ENCODE measurements at regions not wholly inside any gene's neighbourhood (a gene's known extent, or its start where the extent isn't known, plus 50 kb on each side); places are given as distances from the start of the nearest gene placed in this dataset.
"Not testable (repeated sequence)": the region's sequence is repeated elsewhere in the genome, so short reads cannot be mapped to it uniquely, and the experiment has no call there.

DNA sequence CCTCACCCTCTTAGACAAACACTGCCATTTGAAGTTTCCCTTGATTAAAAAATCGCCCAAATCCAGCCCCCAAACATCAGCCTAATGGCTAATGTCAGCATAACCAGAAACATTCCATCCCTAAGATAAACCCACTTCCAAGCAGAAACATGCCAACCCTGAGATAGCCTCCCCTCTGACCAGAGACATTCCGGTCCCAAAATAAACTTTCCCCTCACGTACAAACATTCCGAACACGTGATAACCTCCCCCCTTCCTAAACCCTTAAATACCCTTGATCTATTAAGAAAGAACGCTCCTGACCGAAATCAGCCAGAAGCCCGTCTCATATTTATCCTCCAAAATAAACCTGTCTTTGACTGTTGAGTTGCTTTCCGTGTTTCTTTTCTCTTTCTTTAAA is 237.2 kb downstream of the ASMT start:
- no peak for DNase-seq (ENCODE audit: low read depth, low spot score)

DNA sequence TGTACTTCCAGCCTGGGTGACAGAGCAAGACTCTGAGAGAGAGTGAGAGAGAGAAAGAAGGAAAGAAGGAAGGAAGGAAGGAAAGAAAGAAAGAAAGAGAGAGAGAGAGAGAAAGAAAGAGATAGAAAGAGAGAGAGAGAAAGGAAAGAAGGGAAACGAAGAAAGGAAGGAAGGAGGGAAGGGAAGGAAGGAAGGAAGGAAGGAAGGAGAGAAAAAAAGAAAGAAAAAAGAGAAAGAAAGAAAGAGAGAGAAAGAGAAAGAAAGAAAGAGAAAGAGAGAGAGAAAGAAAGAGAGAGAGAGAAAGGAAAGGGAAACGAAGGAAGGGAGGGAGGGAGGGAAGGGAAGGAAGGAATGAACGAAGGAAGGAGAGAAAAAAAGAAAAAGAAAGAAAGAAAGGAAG is 238.6 kb downstream of the ASMT start:
- DNase-seq (ENCODE audit: low read depth, low spot score): no peak

DNA sequence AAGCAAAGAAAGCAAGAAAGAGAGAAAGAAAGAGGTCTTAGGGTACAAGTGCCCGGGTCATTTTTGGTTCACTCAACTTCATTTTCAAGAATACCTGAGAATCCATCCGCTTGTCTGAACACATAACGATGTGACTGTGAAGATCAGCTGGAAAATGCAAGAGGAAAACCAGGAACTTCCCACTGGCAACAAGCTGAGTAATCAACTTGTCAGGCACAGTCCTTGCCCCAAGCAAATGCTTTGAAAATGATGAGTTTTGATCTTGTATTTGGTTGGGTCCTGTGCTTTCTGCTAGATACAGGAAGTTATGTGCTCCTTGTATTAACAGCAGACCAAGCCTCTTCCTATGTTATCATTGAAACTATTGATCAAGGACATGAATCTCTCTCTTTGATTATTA is 239.1 kb downstream of the ASMT start:
- no peak for DNase-seq (ENCODE audit: low read depth, low spot score)

DNA sequence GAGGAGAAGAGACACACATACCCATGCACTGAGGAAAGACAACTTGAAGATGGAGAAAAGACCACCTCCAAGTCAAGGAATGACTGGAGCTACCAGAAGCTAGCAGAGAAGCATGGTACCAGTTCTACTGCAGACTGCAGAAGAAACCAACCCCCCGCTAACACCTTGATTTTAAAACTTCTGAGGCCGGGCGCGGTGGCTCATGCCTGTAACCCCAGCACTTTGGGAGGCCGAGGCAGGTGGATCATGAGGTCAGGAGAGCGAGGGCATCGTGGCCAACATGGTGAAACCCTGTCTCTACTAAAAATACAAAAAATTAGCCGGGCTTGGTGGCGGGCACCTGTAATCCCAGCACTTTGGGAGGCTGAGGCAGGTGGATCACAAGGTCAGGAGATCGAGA is 240.0 kb downstream of the ASMT start:
- not testable (repeated sequence) for DNase-seq (ENCODE audit: low read depth, low spot score)

DNA sequence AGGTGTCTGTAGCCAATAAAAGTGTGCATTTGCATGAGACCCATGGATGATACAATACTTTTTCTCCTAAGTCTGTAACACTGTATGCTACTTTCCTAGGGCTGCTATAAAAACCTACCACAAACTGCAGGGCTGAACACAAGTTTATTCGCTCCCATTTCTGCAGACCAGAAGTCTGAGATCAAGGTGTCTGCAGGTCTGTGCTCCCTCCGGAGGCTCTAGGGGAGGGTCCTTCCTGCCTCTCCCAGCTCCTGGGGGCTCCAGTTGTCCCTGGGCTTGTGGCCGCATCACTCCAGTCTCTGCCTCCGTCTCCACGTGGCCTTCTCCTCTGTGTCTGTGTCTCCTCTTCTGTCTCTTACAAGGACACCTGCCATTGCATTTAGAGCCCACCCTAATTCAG is 244.4 kb downstream of the ASMT start:
- DNase-seq (ENCODE audit: low read depth, low spot score): not testable (repeated sequence)

DNA sequence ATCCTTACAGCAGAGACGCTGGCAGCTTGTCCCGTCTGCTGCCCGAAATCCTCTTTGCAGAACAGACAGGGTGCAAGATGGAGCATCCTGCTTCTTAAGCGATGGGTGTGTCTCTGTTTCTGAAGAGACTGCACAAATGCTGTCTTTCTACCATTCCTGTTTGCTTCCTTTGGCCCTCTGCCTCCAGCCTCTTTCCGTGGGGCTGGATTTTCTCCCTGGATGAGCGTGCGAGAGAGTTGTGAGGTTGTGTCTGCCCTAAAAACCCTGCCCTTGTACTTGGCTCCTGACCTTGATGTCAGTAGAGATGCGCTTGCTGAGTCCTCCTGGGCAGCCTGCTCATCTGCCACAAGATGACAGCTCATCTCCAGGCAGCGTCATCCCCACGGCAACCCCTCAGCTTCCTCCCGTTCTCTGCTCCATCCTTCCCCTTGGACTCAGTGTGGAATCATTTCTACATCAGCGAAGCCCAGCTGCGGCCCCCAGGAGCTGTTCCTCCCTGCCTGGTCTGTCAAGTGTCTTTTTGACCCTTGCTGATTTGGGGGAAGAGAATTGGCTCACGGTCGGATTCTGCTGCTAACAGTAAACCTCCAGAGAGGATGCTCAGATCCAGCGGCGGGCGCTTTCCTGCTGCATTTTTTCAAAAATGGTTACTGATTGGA is 246.2 kb downstream of the ASMT start:
- no peak for DNase-seq (ENCODE audit: low read depth, low spot score)

GRCh38 chrX:1863995-1864394 is 249.1 kb downstream of the ASMT start:
- DNase-seq (ENCODE audit: low read depth, low spot score): not testable (repeated sequence)

- no peak for DNase-seq (ENCODE audit: low read depth, low spot score)
Observed at GRCh38 chrX:1870421-1870820, 255.6 kb downstream of the ASMT start.

DNA sequence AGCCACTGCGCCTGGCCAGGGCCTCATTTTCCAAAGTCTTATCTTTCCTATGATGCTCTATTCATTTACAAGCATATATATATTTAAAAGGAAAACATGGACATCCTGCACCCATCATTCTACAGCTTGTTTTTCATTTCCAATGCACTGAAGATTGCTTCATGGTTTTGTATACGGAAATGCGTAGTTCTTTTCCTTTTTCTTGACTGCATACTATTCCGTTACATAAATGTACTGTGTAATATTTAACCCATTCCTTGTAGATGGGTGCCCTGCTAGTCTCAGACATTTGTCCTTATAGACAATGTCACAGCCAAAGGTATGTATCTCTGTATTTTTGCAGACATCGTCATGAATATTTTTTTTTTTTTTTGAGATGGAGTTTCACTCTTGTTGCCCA is 257.0 kb downstream of the ASMT start:
- no peak for DNase-seq (ENCODE audit: low read depth, low spot score)

DNA sequence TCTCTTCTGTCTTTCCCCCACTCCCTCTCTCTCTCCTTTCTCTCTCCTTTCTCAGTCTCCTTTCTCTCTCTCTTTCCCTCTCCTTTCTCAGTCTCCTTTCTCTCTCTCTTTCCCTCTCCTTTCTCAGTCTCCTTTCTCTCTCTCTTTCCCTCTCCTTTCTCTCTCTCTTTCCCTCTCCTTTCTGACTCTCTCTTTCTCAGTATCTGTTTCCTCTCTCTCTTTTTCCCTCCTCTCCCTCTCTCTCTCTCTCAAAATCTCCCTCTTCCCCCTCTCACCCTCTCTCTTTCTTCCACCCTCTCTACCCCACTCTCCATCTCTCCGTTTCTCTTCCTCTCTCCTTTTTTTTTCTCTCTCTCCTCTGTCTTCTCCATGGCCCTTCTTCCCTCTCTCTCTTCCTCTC is 258.8 kb downstream of the ASMT start:
- no peak for DNase-seq (ENCODE audit: low read depth, low spot score)

- no peak for DNase-seq (ENCODE audit: low read depth, low spot score)
Observed at GRCh38 chrX:1874416-1874815, 259.6 kb downstream of the ASMT start.

DNA sequence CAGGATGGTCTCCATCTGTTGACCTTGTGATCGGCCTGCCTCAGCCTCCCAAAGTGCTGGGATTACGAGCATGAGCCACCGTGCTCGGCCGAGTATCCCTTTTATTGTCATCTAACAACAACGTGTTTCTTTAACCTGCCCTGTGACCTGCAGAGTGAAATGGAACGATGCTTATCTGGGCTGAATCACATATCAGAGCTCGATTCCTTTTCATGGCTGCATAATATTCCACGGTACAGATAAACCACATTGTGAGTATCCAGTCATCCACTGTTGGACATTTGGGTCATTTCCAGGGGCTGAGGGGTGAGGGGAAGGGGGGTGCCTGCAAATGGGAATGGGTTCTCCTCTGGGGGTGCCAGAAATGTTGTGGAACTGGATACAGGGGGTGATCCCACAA is 260.0 kb downstream of the ASMT start:
- no peak for DNase-seq (ENCODE audit: low read depth, low spot score)

GRCh38 chrX:1876041-1876440 is 261.2 kb downstream of the ASMT start:
- DNase-seq (ENCODE audit: low read depth, low spot score): no peak

DNA sequence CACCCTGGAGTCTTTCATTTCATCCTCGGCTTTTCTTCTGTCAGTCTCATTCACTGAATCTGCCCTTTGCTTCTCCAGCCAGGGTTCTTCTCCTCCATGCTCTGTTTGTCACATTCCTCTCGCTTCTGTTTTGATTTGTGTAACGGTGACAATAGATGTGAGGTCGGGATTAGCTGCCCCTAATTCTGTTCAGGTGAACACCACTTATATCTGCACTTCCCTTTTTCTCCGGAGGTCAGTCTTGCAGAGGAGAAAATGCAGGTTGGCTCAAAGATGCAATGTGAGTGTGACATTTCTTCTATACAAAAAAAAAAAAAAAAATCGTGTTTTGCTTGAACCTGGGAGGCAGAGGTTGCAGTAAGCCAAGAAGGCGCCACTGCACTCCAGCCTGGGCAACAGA is 262.9 kb downstream of the ASMT start:
- no peak for DNase-seq (ENCODE audit: low read depth, low spot score)

DNA sequence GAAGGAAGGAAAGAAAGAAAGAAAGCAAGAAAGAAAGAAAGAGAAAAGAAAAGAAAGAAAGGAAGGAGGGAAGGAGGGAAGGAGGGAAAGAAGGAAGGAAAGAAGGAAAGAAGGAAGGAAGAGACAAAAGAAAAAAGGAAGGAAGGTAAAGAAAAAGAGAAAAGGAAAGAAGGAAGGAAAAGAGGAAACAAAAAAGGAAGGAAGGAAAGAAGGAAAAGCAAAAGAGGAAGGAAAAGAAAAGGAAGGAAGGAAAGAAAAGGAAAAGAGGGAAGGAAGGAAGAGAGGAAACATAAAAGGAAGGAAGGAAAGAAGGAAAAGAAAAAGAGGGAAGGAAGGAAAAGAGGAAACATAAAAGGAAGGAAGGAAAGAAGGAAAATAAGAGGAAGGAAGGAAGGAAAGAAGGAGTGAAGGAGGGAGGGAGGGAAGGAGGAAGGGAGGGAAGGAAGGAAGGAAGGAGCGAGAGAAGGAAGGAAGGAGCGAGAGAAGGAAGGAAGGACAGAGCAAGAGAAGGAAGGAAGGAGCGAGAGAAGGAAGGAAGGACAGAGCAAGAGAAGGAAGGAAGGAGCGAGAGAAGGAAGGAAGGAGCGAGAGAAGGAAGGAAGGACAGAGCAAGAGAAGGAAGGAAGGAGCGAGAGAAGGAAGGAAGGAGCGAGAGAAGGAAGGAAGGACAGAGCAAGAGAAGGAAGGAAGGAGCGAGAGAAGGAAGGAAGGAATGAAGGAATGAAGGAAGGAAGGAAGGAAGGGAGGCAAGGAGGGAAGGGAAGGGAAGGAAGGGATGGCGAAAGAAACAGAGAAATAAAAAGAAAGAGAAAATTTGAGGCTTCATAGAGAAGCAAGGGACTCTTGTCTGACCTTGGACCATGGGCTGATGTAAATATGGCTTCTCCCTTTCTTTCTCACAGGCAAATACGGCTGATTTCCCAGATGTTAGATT is 266.3 kb downstream of the ASMT start:
- not testable (repeated sequence) for DNase-seq (ENCODE audit: low read depth, low spot score)

- peak; percentile 47 for DNase-seq (ENCODE audit: low read depth, low spot score)
Observed at GRCh38 chrX:1883772-1884171, 268.9 kb downstream of the ASMT start.

DNA sequence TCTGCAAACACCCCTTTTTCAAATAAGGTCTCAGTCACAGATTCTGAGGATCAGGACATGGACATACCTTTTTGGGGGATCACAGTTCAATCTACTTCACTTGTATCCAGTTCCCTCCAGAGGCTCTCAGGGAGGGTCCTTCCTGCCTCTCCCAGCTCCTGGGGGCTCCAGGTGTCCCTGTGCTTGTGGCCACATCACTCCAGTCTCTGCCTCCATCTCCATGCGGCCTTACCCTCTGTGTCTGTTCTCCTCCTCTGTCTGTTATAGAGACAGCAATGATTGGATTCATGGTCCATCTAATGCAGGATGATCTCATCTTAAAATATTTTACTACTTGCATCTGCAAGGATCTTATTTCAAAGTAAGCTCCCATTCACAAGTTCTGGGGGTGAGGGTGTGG is 269.6 kb downstream of the ASMT start:
- DNase-seq (ENCODE audit: low read depth, low spot score): no peak

- DNase-seq (ENCODE audit: low read depth, low spot score): no peak
Observed at GRCh38 chrX:1885116-1885515, 270.3 kb downstream of the ASMT start.

DNA sequence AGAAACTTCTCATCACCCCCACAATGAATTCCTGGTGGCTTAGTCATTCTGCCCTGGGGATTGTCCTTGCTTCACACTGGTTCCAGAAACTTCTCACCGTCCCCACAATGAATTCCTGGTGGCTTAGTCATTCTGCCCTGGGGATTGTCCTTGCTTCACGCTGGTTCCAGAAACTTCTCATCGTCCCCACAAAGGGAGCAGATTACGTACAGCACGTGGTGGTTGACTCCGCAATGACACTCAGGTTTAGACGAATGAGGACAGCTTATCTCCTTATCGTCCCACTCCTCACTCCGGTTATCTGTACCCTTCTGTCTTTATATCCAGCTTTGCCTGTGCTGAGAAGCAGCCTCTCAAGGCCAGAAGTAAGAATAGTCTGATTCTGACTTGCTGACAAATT is 273.4 kb downstream of the ASMT start:
- not testable (repeated sequence) for DNase-seq (ENCODE audit: low read depth, low spot score)

GRCh38 chrX:1894026-1894294 is 279.1 kb downstream of the ASMT start:
- no peak for DNase-seq (ENCODE audit: low read depth, low spot score)

DNA sequence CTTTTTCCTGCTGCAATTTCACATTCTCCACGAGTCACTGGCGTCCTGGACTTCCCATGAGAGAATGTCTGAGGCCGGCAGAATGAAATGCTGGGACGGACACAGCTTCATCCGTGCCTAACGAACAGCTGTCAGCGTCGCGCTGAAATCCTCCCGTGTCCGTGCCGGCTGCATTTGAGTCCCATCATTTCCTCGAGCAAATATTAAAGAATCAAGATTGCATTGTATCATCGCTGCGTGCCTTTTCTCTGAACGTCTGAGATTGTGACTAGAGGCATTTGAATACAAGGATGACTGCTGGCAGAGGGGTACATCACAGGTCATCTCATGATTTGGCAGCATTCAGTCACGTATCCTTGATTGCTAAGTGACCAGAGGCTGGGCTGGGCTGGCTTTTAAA is 279.9 kb downstream of the ASMT start:
- DNase-seq (ENCODE audit: low read depth, low spot score): no peak

GRCh38 chrX:1895583-1895982 is 280.7 kb downstream of the ASMT start:
- DNase-seq (ENCODE audit: low read depth, low spot score): no peak

DNA sequence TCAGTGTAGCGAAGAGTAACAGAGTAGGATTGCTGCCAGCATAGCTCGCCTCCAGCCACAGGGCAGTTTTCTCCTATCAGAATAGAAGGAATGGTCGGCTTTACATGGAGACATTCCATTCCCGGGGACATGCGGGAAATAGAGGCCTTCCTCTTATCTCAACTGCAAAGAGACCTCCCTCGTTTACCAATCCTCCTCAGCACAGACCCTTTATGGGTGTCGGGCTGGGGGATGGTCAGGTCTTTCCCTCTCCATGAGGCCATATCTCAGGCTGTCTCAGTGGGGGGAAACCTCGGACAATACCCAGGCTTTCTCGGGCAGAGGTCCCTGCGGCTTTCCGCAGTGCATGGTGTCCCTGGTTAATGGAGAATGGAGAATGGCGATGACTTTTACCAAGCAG is 285.0 kb downstream of the ASMT start:
- DNase-seq (ENCODE audit: low read depth, low spot score): peak; percentile 62

DNA sequence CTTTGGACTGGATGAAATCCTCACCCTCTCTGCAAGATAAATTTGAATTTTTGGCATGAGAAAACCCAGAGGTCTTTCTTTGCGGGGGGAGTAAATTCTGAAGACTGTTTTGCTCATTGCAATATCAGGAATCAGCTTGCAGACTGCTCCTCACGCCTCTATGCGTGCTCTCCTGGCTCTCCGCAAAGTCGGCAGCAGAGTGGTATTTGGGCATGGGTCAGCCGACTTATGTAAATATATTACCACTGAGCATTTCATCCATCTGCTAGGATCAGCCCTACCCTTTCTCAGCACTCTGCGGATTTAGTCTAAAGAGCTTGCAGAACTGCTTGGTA is 288.0 kb downstream of the ASMT start:
- DNase-seq (ENCODE audit: low read depth, low spot score): no peak
